ENCODE measurements at regions not wholly inside any gene's neighbourhood (a gene's known extent, or its start where the extent isn't known, plus 50 kb on each side); places are given as distances from the start of the nearest gene placed in this dataset.
"Not testable (repeated sequence)": the region's sequence is repeated elsewhere in the genome, so short reads cannot be mapped to it uniquely, and the experiment has no call there.

DNA sequence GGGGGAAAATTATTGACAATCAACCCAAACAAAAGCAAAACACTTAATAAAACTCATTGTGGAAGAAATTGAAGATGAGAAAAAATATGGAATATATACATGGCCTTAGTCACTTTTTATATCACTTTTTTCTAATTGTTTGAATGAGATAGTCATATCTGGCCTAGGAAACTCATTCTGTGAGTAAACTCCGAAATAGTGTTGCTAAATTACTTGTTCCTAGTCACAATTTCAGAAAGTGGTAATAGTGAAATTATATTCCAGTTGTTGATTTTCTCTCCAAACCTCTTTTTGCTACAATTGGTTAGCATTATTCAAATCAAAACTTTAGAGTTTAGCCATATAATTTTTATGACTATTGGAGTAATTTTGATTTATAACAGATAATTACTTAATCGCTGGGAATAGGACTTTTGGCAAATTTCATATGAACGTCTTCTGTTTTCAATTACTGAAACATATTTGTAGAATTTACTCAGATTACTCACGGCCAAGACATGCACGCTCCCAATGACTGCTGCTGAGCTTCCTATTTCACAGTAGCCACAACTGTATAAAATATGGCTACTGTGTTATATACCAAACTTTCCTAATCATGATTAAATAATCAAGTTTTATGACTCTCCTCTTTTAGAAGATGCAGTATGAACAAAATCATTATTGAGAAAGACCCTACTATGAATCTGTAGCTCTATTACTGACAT, 199.7 kb upstream of the ZNF322 start:
- no CpG with 5 or more reads among the region's 5 CpGs for WGBS (ENCODE audit: extremely low coverage, insufficient read length, low lambda C conversion rate)
- H2BK12ac ChIP-seq (ENCODE audit: insufficient read length, low read depth, low read length); H3K27me3 ChIP-seq (ENCODE audit: insufficient read depth, low read length); H3T11ph ChIP-seq (ENCODE audit: low read length); H3K14ac ChIP-seq (ENCODE audit: insufficient read depth, low read length); H3K4me1 Mint-ChIP-seq; H2BK120ac ChIP-seq (ENCODE audit: low read depth, low read length, poor library complexity, severe bottlenecking); H2AK5ac ChIP-seq (ENCODE audit: insufficient read length, low read length); H3K27ac Mint-ChIP-seq; H3K23me2 ChIP-seq (ENCODE audit: insufficient read length, low read depth, low read length, poor library complexity, severe bottlenecking); H4K8ac ChIP-seq (replicated peaks; ENCODE audit: insufficient read length, low read depth, low read length); H3K36me3 Mint-ChIP-seq (ENCODE audit: insufficient read depth in 1 of 3, low read depth in 3 of 3); H3K79me1 ChIP-seq (ENCODE audit: insufficient read depth, low read depth, low read length, poor library complexity, severe bottlenecking); H4K20me1 ChIP-seq (ENCODE audit: control insufficient read depth, insufficient read depth, insufficient read length); H3K27ac ChIP-seq (ENCODE audit: insufficient read length, low read depth, low read length); H4K5ac ChIP-seq (ENCODE audit: insufficient read length, low read depth, low read length); H3K4me1 ChIP-seq (ENCODE audit: insufficient read depth, low read length); H3K9me3 Mint-ChIP-seq; H4K91ac ChIP-seq (ENCODE audit: insufficient read length, low read depth, low read length); H2AFZ ChIP-seq (ENCODE audit: low read length); H3K23ac ChIP-seq (ENCODE audit: insufficient read length, low read depth, low read length); H3K9me3 ChIP-seq (ENCODE audit: control insufficient read depth, low read depth, low read length); DNase-seq; H3K4me2 ChIP-seq (ENCODE audit: insufficient read depth, insufficient read length, low read length); H3K4me3 Mint-ChIP-seq; H2BK20ac ChIP-seq (ENCODE audit: low read depth, low read length, poor library complexity, severe bottlenecking); H3K56ac ChIP-seq (ENCODE audit: insufficient read length, low read depth, low read length); H3K9ac ChIP-seq (ENCODE audit: extremely low read depth, insufficient read length, low read length); H3K27me3 Mint-ChIP-seq (ENCODE audit: low read depth); H3K79me2 ChIP-seq (ENCODE audit: insufficient read depth, low read length); H3K18ac ChIP-seq (ENCODE audit: insufficient read length, low read depth, low read length); H3K4ac ChIP-seq (ENCODE audit: low read depth, low read length); H2BK5ac ChIP-seq (ENCODE audit: insufficient read length, low read length); H2BK15ac ChIP-seq (ENCODE audit: low read depth, low read length): not testable (repeated sequence)

DNA sequence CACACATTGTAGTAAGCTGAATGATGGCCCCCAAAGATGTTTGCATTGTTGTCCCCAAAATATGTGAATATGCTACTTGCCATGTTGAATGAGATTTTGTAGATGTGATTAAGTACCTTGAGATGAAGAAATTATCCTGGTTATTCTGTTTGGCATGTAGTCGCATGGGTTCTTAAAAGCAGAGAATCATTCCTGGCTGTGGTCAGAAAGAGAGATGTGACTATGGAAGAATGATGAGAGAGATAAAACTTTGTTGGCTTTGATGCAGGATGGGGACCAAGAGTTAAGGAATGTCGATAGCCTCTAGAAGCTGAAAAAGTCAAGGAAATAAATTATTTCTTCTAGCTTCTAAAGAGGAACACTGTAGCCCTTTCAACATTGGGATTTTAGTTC, 200.2 kb upstream of the ZNF322 start:
- not testable (repeated sequence) for H4K20me1 ChIP-seq (ENCODE audit: control insufficient read depth, insufficient read depth, insufficient read length); H3K4me3 Mint-ChIP-seq; H4K91ac ChIP-seq (ENCODE audit: insufficient read length, low read depth, low read length); H2AK5ac ChIP-seq (ENCODE audit: insufficient read length, low read length); H2BK5ac ChIP-seq (ENCODE audit: insufficient read length, low read length); H3K4me2 ChIP-seq (ENCODE audit: insufficient read depth, insufficient read length, low read length); H4K8ac ChIP-seq (replicated peaks; ENCODE audit: insufficient read length, low read depth, low read length); H3K56ac ChIP-seq (ENCODE audit: insufficient read length, low read depth, low read length); H3K27me3 ChIP-seq (ENCODE audit: insufficient read depth, low read length); H3K36me3 Mint-ChIP-seq (ENCODE audit: insufficient read depth in 1 of 3, low read depth in 3 of 3); H3K27me3 Mint-ChIP-seq (ENCODE audit: low read depth); H2BK20ac ChIP-seq (ENCODE audit: low read depth, low read length, poor library complexity, severe bottlenecking); H3K27ac Mint-ChIP-seq; H4K5ac ChIP-seq (ENCODE audit: insufficient read length, low read depth, low read length); H3K23ac ChIP-seq (ENCODE audit: insufficient read length, low read depth, low read length); H2BK15ac ChIP-seq (ENCODE audit: low read depth, low read length); H3K79me1 ChIP-seq (ENCODE audit: insufficient read depth, low read depth, low read length, poor library complexity, severe bottlenecking); H3K9ac ChIP-seq (ENCODE audit: extremely low read depth, insufficient read length, low read length); H3K4me1 Mint-ChIP-seq; H3K9me3 Mint-ChIP-seq; H3K4ac ChIP-seq (ENCODE audit: low read depth, low read length); DNase-seq; H3K9me3 ChIP-seq (ENCODE audit: control insufficient read depth, low read depth, low read length); H3K27ac ChIP-seq (ENCODE audit: insufficient read length, low read depth, low read length); H2BK120ac ChIP-seq (ENCODE audit: low read depth, low read length, poor library complexity, severe bottlenecking); H3K23me2 ChIP-seq (ENCODE audit: insufficient read length, low read depth, low read length, poor library complexity, severe bottlenecking); H2AFZ ChIP-seq (ENCODE audit: low read length); H2BK12ac ChIP-seq (ENCODE audit: insufficient read length, low read depth, low read length); H3T11ph ChIP-seq (ENCODE audit: low read length); H3K18ac ChIP-seq (ENCODE audit: insufficient read length, low read depth, low read length); H3K14ac ChIP-seq (ENCODE audit: insufficient read depth, low read length); H3K4me1 ChIP-seq (ENCODE audit: insufficient read depth, low read length); H3K79me2 ChIP-seq (ENCODE audit: insufficient read depth, low read length)
- no CpG with 5 or more reads among the region's 2 CpGs for WGBS (ENCODE audit: extremely low coverage, insufficient read length, low lambda C conversion rate)
